ENCODE measurements at regions not wholly inside any gene's neighbourhood (a gene's known extent, or its start where the extent isn't known, plus 50 kb on each side); places are given as distances from the start of the nearest gene placed in this dataset.
A peak's percentile ranks its signal among the peaks of the same experiment; 100 is the strongest.

DNA sequence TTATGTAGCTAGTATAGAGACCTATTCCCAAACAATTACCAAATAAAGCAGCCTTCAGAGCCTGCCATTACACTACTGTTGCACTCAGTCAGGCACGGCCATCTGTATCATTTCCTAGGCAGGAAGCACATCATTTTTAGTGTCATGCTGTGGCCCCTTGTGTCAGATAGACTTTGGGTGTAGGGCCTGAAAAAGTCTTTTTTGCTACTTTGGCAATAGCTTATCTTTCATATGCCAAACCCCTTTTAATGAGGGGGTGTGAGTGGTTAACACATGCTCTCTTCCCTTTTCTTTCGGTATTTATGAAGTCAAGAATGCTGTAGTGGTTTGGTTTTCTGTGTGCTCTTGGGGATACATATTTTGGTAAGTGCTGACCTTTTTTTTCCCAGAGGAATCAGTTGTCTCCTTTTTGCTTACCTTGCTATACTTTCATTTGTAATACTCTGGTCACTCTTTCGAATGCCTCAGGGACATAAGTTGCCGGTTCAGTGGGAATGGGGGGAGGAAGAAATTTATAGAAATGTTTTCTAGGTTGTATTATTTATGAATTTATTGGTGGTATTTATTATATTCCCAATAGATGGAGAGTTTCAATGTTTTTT, 209.8 kb downstream of the CSNK1G3 start:
- no peak for ATAC-seq

DNA sequence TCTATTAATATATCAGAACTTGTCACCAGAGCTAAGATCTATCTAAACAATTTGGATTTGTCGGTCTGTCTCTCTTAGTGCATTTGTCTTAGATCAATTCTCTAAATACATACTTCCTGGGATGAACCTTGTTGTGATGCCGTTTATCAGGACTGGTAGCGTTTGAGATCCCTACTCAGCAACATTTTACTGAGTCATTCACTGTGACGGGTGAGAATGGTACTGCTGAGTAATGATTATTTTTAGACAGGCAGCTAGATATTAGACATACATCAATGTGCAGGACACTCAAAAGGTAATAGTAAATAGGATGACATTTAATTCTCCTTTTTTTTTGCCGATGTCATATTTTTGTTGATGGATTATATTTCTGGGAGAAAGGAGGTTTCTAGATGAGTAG, 209.0 kb downstream of the CSNK1G3 start:
- TF ChIP-seq RARB (CRISPR knock-in tag; IDR thresholded peaks at IDR 0.05), result no peak
- no peak for TF ChIP-seq ZNF8 (CRISPR knock-in tag; IDR thresholded peaks at IDR 0.05)
- TF ChIP-seq GLIS3 (CRISPR knock-in tag; IDR thresholded peaks at IDR 0.05), result no peak
- TF ChIP-seq, protein P1, sequence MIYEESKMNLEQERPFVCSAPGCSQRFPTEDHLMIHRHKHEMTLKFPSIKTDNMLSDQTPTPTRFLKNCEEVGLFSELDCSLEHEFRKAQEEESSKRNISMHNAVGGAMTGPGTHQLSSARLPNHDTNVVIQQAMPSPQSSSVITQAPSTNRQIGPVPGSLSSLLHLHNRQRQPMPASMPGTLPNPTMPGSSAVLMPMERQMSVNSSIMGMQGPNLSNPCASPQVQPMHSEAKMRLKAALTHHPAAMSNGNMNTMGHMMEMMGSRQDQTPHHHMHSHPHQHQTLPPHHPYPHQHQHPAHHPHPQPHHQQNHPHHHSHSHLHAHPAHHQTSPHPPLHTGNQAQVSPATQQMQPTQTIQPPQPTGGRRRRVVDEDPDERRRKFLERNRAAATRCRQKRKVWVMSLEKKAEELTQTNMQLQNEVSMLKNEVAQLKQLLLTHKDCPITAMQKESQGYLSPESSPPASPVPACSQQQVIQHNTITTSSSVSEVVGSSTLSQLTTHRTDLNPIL (CRISPR knock-in tag; IDR thresholded peaks at IDR 0.05; ENCODE audit: low read depth), result no peak
- TF ChIP-seq ARNTL (CRISPR knock-in tag; IDR thresholded peaks at IDR 0.05; ENCODE audit: borderline replicate concordance, low read depth), result no peak
- TF ChIP-seq OSR1 (CRISPR knock-in tag; IDR thresholded peaks at IDR 0.05), result no peak
- TF ChIP-seq, protein P2, sequence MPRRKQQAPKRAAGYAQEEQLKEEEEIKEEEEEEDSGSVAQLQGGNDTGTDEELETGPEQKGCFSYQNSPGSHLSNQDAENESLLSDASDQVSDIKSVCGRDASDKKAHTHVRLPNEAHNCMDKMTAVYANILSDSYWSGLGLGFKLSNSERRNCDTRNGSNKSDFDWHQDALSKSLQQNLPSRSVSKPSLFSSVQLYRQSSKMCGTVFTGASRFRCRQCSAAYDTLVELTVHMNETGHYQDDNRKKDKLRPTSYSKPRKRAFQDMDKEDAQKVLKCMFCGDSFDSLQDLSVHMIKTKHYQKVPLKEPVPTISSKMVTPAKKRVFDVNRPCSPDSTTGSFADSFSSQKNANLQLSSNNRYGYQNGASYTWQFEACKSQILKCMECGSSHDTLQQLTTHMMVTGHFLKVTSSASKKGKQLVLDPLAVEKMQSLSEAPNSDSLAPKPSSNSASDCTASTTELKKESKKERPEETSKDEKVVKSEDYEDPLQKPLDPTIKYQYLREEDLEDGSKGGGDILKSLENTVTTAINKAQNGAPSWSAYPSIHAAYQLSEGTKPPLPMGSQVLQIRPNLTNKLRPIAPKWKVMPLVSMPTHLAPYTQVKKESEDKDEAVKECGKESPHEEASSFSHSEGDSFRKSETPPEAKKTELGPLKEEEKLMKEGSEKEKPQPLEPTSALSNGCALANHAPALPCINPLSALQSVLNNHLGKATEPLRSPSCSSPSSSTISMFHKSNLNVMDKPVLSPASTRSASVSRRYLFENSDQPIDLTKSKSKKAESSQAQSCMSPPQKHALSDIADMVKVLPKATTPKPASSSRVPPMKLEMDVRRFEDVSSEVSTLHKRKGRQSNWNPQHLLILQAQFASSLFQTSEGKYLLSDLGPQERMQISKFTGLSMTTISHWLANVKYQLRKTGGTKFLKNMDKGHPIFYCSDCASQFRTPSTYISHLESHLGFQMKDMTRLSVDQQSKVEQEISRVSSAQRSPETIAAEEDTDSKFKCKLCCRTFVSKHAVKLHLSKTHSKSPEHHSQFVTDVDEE (CRISPR knock-in tag; IDR thresholded peaks at IDR 0.05), result no peak
- ATAC-seq, result peak; percentile 57; the same call in 2 of the 3 replicates

More for the DNA sequence above, 209.8 kb downstream of the CSNK1G3 start:
- no peak for TF ChIP-seq RARB (CRISPR knock-in tag; IDR thresholded peaks at IDR 0.05)
- TF ChIP-seq ZC3H10 (CRISPR knock-in tag; IDR thresholded peaks at IDR 0.05), result no peak
- no peak for TF ChIP-seq ARNTL (CRISPR knock-in tag; IDR thresholded peaks at IDR 0.05; ENCODE audit: borderline replicate concordance, low read depth)
- TF ChIP-seq, protein P3, sequence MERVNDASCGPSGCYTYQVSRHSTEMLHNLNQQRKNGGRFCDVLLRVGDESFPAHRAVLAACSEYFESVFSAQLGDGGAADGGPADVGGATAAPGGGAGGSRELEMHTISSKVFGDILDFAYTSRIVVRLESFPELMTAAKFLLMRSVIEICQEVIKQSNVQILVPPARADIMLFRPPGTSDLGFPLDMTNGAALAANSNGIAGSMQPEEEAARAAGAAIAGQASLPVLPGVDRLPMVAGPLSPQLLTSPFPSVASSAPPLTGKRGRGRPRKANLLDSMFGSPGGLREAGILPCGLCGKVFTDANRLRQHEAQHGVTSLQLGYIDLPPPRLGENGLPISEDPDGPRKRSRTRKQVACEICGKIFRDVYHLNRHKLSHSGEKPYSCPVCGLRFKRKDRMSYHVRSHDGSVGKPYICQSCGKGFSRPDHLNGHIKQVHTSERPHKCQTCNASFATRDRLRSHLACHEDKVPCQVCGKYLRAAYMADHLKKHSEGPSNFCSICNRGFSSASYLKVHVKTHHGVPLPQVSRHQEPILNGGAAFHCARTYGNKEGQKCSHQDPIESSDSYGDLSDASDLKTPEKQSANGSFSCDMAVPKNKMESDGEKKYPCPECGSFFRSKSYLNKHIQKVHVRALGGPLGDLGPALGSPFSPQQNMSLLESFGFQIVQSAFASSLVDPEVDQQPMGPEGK (CRISPR knock-in tag; IDR thresholded peaks at IDR 0.05; ENCODE audit: borderline replicate concordance), result no peak
- TF ChIP-seq SNAI2 (CRISPR knock-in tag; IDR thresholded peaks at IDR 0.05), result no peak
- no peak for TF ChIP-seq ZNF565 (CRISPR knock-in tag; conservative IDR thresholded peaks at IDR 0.05; ENCODE audit: low read depth)
- TF ChIP-seq TCF4 (CRISPR knock-in tag; IDR thresholded peaks at IDR 0.05; ENCODE audit: borderline replicate concordance), result no peak

DNA sequence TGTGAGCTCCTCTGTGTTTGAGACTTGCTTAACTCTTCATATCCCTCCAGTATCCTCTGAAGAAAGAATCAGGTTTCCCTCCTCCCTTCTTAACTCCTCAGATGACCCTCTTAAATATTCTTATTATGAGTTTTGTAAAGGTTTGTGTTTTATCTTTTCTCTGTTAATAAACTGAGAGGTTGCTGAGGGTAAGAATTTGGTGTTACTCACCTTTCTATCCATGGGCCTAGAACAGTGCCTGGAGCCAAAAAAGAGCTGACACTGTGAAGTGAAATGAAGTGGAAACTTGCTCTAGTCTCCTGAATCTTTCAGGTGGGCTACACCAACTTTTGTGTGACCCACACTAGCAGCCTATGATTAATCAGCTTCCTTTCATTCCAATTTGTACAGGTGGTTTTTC, 208.4 kb downstream of the CSNK1G3 start:
- ATAC-seq, result no peak
- TF ChIP-seq ARNTL (CRISPR knock-in tag; IDR thresholded peaks at IDR 0.05; ENCODE audit: borderline replicate concordance, low read depth) (no peak), ZC3H10 (CRISPR knock-in tag; IDR thresholded peaks at IDR 0.05) (no peak), GLIS3 (CRISPR knock-in tag; IDR thresholded peaks at IDR 0.05) (no peak), ZFP3 (CRISPR knock-in tag; IDR thresholded peaks at IDR 0.05) (no peak), PPARA (CRISPR knock-in tag; IDR thresholded peaks at IDR 0.05; ENCODE audit: borderline replicate concordance) (no peak), BACH2 (CRISPR knock-in tag; IDR thresholded peaks at IDR 0.05; ENCODE audit: borderline replicate concordance) (no peak), ZFP30 (CRISPR knock-in tag; IDR thresholded peaks at IDR 0.05) (no peak), TCF4 (CRISPR knock-in tag; IDR thresholded peaks at IDR 0.05; ENCODE audit: borderline replicate concordance) (no peak), OSR1 (CRISPR knock-in tag; IDR thresholded peaks at IDR 0.05) (no peak), SNAI2 (CRISPR knock-in tag; IDR thresholded peaks at IDR 0.05) (no peak), ZNF70 (CRISPR knock-in tag; IDR thresholded peaks at IDR 0.05) (no peak), RARB (CRISPR knock-in tag; IDR thresholded peaks at IDR 0.05) (no peak), ZNF565 (CRISPR knock-in tag; conservative IDR thresholded peaks at IDR 0.05; ENCODE audit: low read depth) (no peak)
- TF ChIP-seq, protein P3 (CRISPR knock-in tag; IDR thresholded peaks at IDR 0.05; ENCODE audit: borderline replicate concordance), result no peak
- TF ChIP-seq, protein P4, sequence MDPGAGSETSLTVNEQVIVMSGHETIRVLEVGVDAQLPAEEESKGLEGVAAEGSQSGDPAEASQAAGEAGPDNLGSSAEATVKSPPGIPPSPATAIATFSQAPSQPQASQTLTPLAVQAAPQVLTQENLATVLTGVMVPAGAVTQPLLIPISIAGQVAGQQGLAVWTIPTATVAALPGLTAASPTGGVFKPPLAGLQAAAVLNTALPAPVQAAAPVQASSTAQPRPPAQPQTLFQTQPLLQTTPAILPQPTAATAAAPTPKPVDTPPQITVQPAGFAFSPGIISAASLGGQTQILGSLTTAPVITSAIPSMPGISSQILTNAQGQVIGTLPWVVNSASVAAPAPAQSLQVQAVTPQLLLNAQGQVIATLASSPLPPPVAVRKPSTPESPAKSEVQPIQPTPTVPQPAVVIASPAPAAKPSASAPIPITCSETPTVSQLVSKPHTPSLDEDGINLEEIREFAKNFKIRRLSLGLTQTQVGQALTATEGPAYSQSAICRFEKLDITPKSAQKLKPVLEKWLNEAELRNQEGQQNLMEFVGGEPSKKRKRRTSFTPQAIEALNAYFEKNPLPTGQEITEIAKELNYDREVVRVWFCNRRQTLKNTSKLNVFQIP (CRISPR knock-in tag; IDR thresholded peaks at IDR 0.05; ENCODE audit: borderline replicate concordance, low read depth), result no peak
- TF ChIP-seq, protein P2 (CRISPR knock-in tag; IDR thresholded peaks at IDR 0.05), result no peak
